ENCODE measurements at regions not wholly inside any gene's neighbourhood (a gene's known extent, or its start where the extent isn't known, plus 50 kb on each side); places are given as distances from the start of the nearest gene placed in this dataset.

- no peak for DNase-seq
- Histone ChIP-seq H3K36me3 (no peaks in the 10 kb centered on the region), H3K9me3 (no peaks in the 10 kb centered on the region), H3K4me3 (no peak overlapping the region), H3K27me3 (no peaks in the 10 kb centered on the region), H3K4me1 (no peaks in the 10 kb centered on the region), H3K27ac (no peak overlapping the region)
- TF ChIP-seq CTCF (IDR thresholded peaks at IDR 0.05), result no peak
- no peak for TF ChIP-seq POLR2A (IDR thresholded peaks at IDR 0.05)
Measured at GRCh38 chr1:232273011-232273410, 356.9 kb downstream of the SIPA1L2 start.

GRCh38 chr1:232271991-232272589 lies 357.8 kb downstream of the SIPA1L2 start:
- H3K4me1 ChIP-seq, result no peaks in the 10 kb centered on the region
- no peaks in the 10 kb centered on the region for H3K27me3 ChIP-seq
- no peak for DNase-seq
- TF ChIP-seq POLR2A (IDR thresholded peaks at IDR 0.05) (no peak), CTCF (IDR thresholded peaks at IDR 0.05) (no peak)
- H3K9me3 ChIP-seq, result no peaks in the 10 kb centered on the region
- H3K4me3 ChIP-seq, result no peak overlapping the region
- H3K27ac ChIP-seq, result no peak overlapping the region
- H3K36me3 ChIP-seq, result no peaks in the 10 kb centered on the region

- Histone ChIP-seq H3K27me3 (no peaks in the 10 kb centered on the region), H3K4me3 (no peak overlapping the region), H3K9me3 (no peaks in the 10 kb centered on the region), H3K36me3 (no peaks in the 10 kb centered on the region), H3K4me1 (no peaks in the 10 kb centered on the region), H3K27ac (no peak overlapping the region)
- no peak for TF ChIP-seq CTCF (IDR thresholded peaks at IDR 0.05)
- no peak for TF ChIP-seq POLR2A (IDR thresholded peaks at IDR 0.05)
- no peak for DNase-seq
Measured at GRCh38 chr1:232271299-232271698, 358.6 kb downstream of the SIPA1L2 start.

- no peaks in the 10 kb centered on the region for H3K4me1 ChIP-seq
- H3K27me3 ChIP-seq, result no peaks in the 10 kb centered on the region
- no peak overlapping the region for H3K4me3 ChIP-seq
- TF ChIP-seq CTCF (IDR thresholded peaks at IDR 0.05), result no peak
- no peak for TF ChIP-seq POLR2A (IDR thresholded peaks at IDR 0.05)
- no peak for DNase-seq
- no peaks in the 10 kb centered on the region for H3K36me3 ChIP-seq
- no peak overlapping the region for H3K27ac ChIP-seq
- H3K9me3 ChIP-seq, result no peaks in the 10 kb centered on the region
Measured at GRCh38 chr1:232269988-232270387, 359.9 kb downstream of the SIPA1L2 start.

GRCh38 chr1:232267837-232268598 lies 361.9 kb downstream of the SIPA1L2 start:
- Histone ChIP-seq H3K4me3 (no peak overlapping the region), H3K36me3 (no peaks in the 10 kb centered on the region), H3K9me3 (no peaks in the 10 kb centered on the region), H3K27me3 (no peaks in the 10 kb centered on the region), H3K27ac (no peak overlapping the region), H3K4me1 (peaks cover 0 to 1% (median 0%) of the 10 kb centered on the region in 4 donors)
- no peak for DNase-seq
- TF ChIP-seq CTCF (IDR thresholded peaks at IDR 0.05) (no peak), POLR2A (IDR thresholded peaks at IDR 0.05) (no peak)

All from Peyer's patch (tissue), 4 donors.